Body of pancreas (tissue), 4 donors: ENCODE measurements at regions not wholly inside any gene's neighbourhood (a gene's known extent, or its start where the extent isn't known, plus 50 kb on each side); places are given as distances from the start of the nearest gene placed in this dataset.

Experiments
- ATAC-seq: fragments of 150-250 bp; one replicate; pipeline ENCODE4 v1.9.1; 2016
- DNase-seq, 4 donors: peaks; one replicate each; pipeline ENCODE4 v3.0.0-alpha.2; 2019
- H3K27ac ChIP-seq, 4 donors: fragments of 200-600 bp; sonication (generic); 1 replicate in 3 of 4; 2 replicates in 1 of 4; pipeline versions ENCODE4 v1.5.1 to v1.6.1; 2016 to 2019; ENCODE audit warnings: mild to moderate bottlenecking in 1 of 4, mixed read lengths in 1 of 4, moderate library complexity in 1 of 4
- H3K27me3 ChIP-seq, 2 donors: fragments of 200-600 bp; sonication (generic); one replicate each; pipeline ENCODE4 v1.6.0; 2016; ENCODE audit warnings: mild to moderate bottlenecking in 1 of 2
- H3K36me3 ChIP-seq, 2 donors: fragments of 200-600 bp; sonication (generic); replicated peaks in 1 of 2; 2 replicates each; pipeline ENCODE4 v1.5.1; 2016; ENCODE audit warnings: low read depth in 2 of 2; ENCODE audit not compliant: insufficient read depth in 1 of 2
- H3K4me1 ChIP-seq: fragments of 200-600 bp; sonication (generic); one replicate; pipeline ENCODE4 v1.6.0; 2016
- H3K4me3 ChIP-seq, 2 donors: fragments of 200-600 bp; sonication (generic); 1 replicate in 1 of 2; 2 replicates in 1 of 2; pipeline ENCODE4 v1.5.1; 2016 to 2019
- H3K9me3 ChIP-seq, 3 donors: fragments of 200-600 bp; sonication (generic); 1 replicate in 2 of 3; 2 replicates in 1 of 3; pipeline ENCODE4 v1.5.1; 2016
- CTCF ChIP-seq, 7 experiments: fragments of 450-650 bp in 4 of 7; fragments of 200-600 bp in 3 of 7; sonication (generic) in 3 of 7; IDR thresholded peaks; one replicate each; pipeline ENCODE4 v1.5.1; 2016 to 2019; ENCODE audit warnings: antibody characterized with exemption in 7 of 7
- POLR2A ChIP-seq, 3 donors: fragments of 450-650 bp; IDR thresholded peaks; one replicate each; pipeline ENCODE4 v1.6.1; 2016; ENCODE audit warnings: antibody characterized with exemption in 3 of 3, mild to moderate bottlenecking in 2 of 3
- WGBS, 2 donors: methylation state at CpG; one replicate each; pipeline ENCODE4 v1.1.5; 2017; 5-methylcytosine and 5-hydroxymethylcytosine counted together
- intact Hi-C: fragments of 100-400 bp; cut with DNase I; formaldehyde crosslinking; loops from one replicate; pipeline ENCODE4 v1.15.1; 2023

- no peak for DNase-seq
- Histone ChIP-seq H3K4me3 (no peak overlapping the region), H3K27me3 (no peaks in the 10 kb centered on the region), H3K27ac (no peak overlapping the region), H3K9me3 (no peaks in the 10 kb centered on the region), H3K36me3 (no peaks in the 10 kb centered on the region), H3K4me1 (peaks cover 4% of the 10 kb centered on the region)
- intact Hi-C loops = no loop called here
- no peak for ATAC-seq
- TF ChIP-seq CTCF (IDR thresholded peaks at IDR 0.05) (no peak), POLR2A (IDR thresholded peaks at IDR 0.05) (no peak)
- WGBS, 2 donors = 81% methylated on average over 4 of the region's 4 CpGs
Measured at GRCh38 chr11:13160806-13161205, 116.8 kb upstream of the BMAL1 start.

- Histone ChIP-seq H3K4me1 (peaks cover 4% of the 10 kb centered on the region), H3K36me3 (no peaks in the 10 kb centered on the region), H3K9me3 (no peaks in the 10 kb centered on the region), H3K27ac (no peak overlapping the region), H3K27me3 (no peaks in the 10 kb centered on the region), H3K4me3 (no peak overlapping the region)
- WGBS, 2 donors = 68 to 80% methylated on average over 2 of the region's 2 CpGs
- intact Hi-C loops = no loop called here
- ATAC-seq (no peak), DNase-seq (no peak)
- TF ChIP-seq POLR2A (IDR thresholded peaks at IDR 0.05) (no peak), CTCF (IDR thresholded peaks at IDR 0.05) (no peak)
Measured at GRCh38 chr11:13163158-13163557, 114.4 kb upstream of the BMAL1 start.

GRCh38 chr11:13166036-13166435, 111.6 kb upstream of the BMAL1 start:
- Histone ChIP-seq H3K27ac (no peak overlapping the region), H3K9me3 (no peaks in the 10 kb centered on the region), H3K27me3 (no peaks in the 10 kb centered on the region), H3K36me3 (no peaks in the 10 kb centered on the region), H3K4me1 (peaks cover 4% of the 10 kb centered on the region), H3K4me3 (no peak overlapping the region)
- DNase-seq (no peak), ATAC-seq (no peak)
- intact Hi-C loops = no loop called here
- WGBS, 2 donors = 95 to 100% methylated on average over 1 of the region's 1 CpG
- TF ChIP-seq POLR2A (IDR thresholded peaks at IDR 0.05) (no peak), CTCF (IDR thresholded peaks at IDR 0.05) (no peak)

GRCh38 chr11:13168271-13168670, 109.3 kb upstream of the BMAL1 start:
- 62 to 73% methylated on average over 4 of the region's 4 CpGs for WGBS, 2 donors
- DNase-seq = peak in 1 of 4 donors; percentile 15
- Histone ChIP-seq H3K9me3 (no peaks in the 10 kb centered on the region), H3K4me3 (no peak overlapping the region), H3K27me3 (no peaks in the 10 kb centered on the region), H3K27ac (no peak overlapping the region), H3K4me1 (no peaks in the 10 kb centered on the region), H3K36me3 (no peaks in the 10 kb centered on the region)
- no peak for TF ChIP-seq POLR2A (IDR thresholded peaks at IDR 0.05)
- no peak for TF ChIP-seq CTCF (IDR thresholded peaks at IDR 0.05)
- ATAC-seq = no peak
- intact Hi-C loops = no loop called here

- DNase-seq (peak in 1 of 4 donors; percentile 14), ATAC-seq (no peak)
- WGBS, 2 donors = 31 to 53% methylated on average over 2 of the region's 2 CpGs
- no peaks in the 10 kb centered on the region for H3K27me3 ChIP-seq
- no peak overlapping the region for H3K27ac ChIP-seq
- H3K9me3 ChIP-seq = no peaks in the 10 kb centered on the region
- H3K4me3 ChIP-seq = no peak overlapping the region
- intact Hi-C loops = no loop called here
- no peaks in the 10 kb centered on the region for H3K36me3 ChIP-seq
- TF ChIP-seq POLR2A (IDR thresholded peaks at IDR 0.05) (no peak), CTCF (IDR thresholded peaks at IDR 0.05) (no peak)
- H3K4me1 ChIP-seq = no peaks in the 10 kb centered on the region
Measured at GRCh38 chr11:13169709-13170108, 107.9 kb upstream of the BMAL1 start.
